Upper lobe of right lung (tissue), 1 donor: ENCODE measurements at regions not wholly inside any gene's neighbourhood (a gene's known extent, or its start where the extent isn't known, plus 50 kb on each side); places are given as distances from the start of the nearest gene placed in this dataset.
"Not testable (repeated sequence)": the region's sequence is repeated elsewhere in the genome, so short reads cannot be mapped to it uniquely, and the experiment has no call there.

ENCODE experiments used
- ATAC-seq: fragments of 200-7000 bp; cut with Tn5 transposase; one replicate; pipeline ENCODE4 v1.9.1; 2020; ENCODE audit warnings: mild to moderate bottlenecking, moderate library complexity
- DNase-seq: peaks from one replicate; pipeline ENCODE4 v3.0.0-alpha.2; 2020
- H3K27ac ChIP-seq: fragments of 200-600 bp; one replicate; pipeline ENCODE4 v1.8.0; 2022
- H3K27me3 ChIP-seq: fragments of 200-600 bp; one replicate; pipeline ENCODE4 v1.8.0; 2022; ENCODE audit warnings: mild to moderate bottlenecking
- H3K36me3 ChIP-seq: fragments of 200-600 bp; one replicate; pipeline ENCODE4 v1.8.0; 2022
- H3K4me1 ChIP-seq: fragments of 200-600 bp; one replicate; pipeline ENCODE4 v1.8.0; 2022
- H3K4me3 ChIP-seq: fragments of 200-600 bp; one replicate; pipeline ENCODE4 v1.8.0; 2022; ENCODE audit warnings: mild to moderate bottlenecking
- H3K9me3 ChIP-seq: fragments of 200-600 bp; one replicate; pipeline ENCODE4 v1.8.0; 2022
- CTCF ChIP-seq: fragments of 200-600 bp; IDR thresholded peaks from one replicate; pipeline ENCODE4 v1.8.0; 2022; ENCODE audit warnings: antibody characterized with exemption
- intact Hi-C: fragments of 100-400 bp; cut with DNase I; formaldehyde crosslinking; loops from one replicate; pipeline ENCODE4 v1.11.0; 2022
- donor health status: DM: no; HTN: yes; CAD: no; lungs with severe emphysema.

- ATAC-seq (no peak), DNase-seq (no peak)
- Histone ChIP-seq H3K4me1 (no peaks in the 10 kb centered on the region), H3K4me3 (no peak overlapping the region), H3K9me3 (no peaks in the 10 kb centered on the region), H3K27ac (no peak overlapping the region), H3K27me3 (no peaks in the 10 kb centered on the region), H3K36me3 (no peaks in the 10 kb centered on the region)
- intact Hi-C loops: no loop called here
- TF ChIP-seq CTCF: no peak
Observed at GRCh38 chr11:23778971-23779370, 717.9 kb upstream of the LUZP2 start.

GRCh38 chr11:23780231-23780630, 716.6 kb upstream of the LUZP2 start:
- intact Hi-C loops: no loop called here
- no peak for TF ChIP-seq CTCF
- Histone ChIP-seq H3K4me1 (no peaks in the 10 kb centered on the region), H3K27me3 (no peaks in the 10 kb centered on the region), H3K9me3 (no peaks in the 10 kb centered on the region), H3K36me3 (no peaks in the 10 kb centered on the region), H3K27ac (no peak overlapping the region), H3K4me3 (no peak overlapping the region)
- ATAC-seq (no peak), DNase-seq (no peak)

- no peak for TF ChIP-seq CTCF
- DNase-seq: no peak
Observed at GRCh38 chr11:23781803-23782560, 714.9 kb upstream of the LUZP2 start.

GRCh38 chr11:23786974-23787373, 709.9 kb upstream of the LUZP2 start:
- H3K4me3 ChIP-seq, H3K27me3 ChIP-seq, ATAC-seq, H3K9me3 ChIP-seq, DNase-seq, H3K36me3 ChIP-seq, H3K4me1 ChIP-seq, H3K27ac ChIP-seq, intact Hi-C loops: not testable (repeated sequence)

More at GRCh38 chr11:23781803-23782560, 714.9 kb upstream of the LUZP2 start:
- no peaks in the 10 kb centered on the region for H3K4me1 ChIP-seq
- H3K9me3 ChIP-seq: no peaks in the 10 kb centered on the region
- H3K4me3 ChIP-seq: no peak overlapping the region
- no peaks in the 10 kb centered on the region for H3K27me3 ChIP-seq
- intact Hi-C loops: no loop called here
- ATAC-seq: no peak
- no peak overlapping the region for H3K27ac ChIP-seq
- no peaks in the 10 kb centered on the region for H3K36me3 ChIP-seq

GRCh38 chr11:23789200-23789853, 707.5 kb upstream of the LUZP2 start:
- Histone ChIP-seq H3K27ac (no peak overlapping the region), H3K9me3 (no peaks in the 10 kb centered on the region), H3K4me1 (no peaks in the 10 kb centered on the region), H3K4me3 (no peak overlapping the region), H3K27me3 (no peaks in the 10 kb centered on the region), H3K36me3 (no peaks in the 10 kb centered on the region)
- DNase-seq (no peak), ATAC-seq (no peak)
- no peak for TF ChIP-seq CTCF
- intact Hi-C loops: no loop called here

- H3K27ac ChIP-seq: no peak overlapping the region
- H3K9me3 ChIP-seq: no peaks in the 10 kb centered on the region
- intact Hi-C loops: no loop called here
- H3K27me3 ChIP-seq: no peaks in the 10 kb centered on the region
- no peak overlapping the region for H3K4me3 ChIP-seq
- H3K4me1 ChIP-seq: no peaks in the 10 kb centered on the region
- no peak for TF ChIP-seq CTCF
- DNase-seq (no peak), ATAC-seq (no peak)
- H3K36me3 ChIP-seq: no peaks in the 10 kb centered on the region
Observed at GRCh38 chr11:23789938-23790371, 706.9 kb upstream of the LUZP2 start.
